ENCODE measurements at regions not wholly inside any gene's neighbourhood (a gene's known extent, or its start where the extent isn't known, plus 50 kb on each side); places are given as distances from the start of the nearest gene placed in this dataset.
"Not testable (repeated sequence)": the region's sequence is repeated elsewhere in the genome, so short reads cannot be mapped to it uniquely, and the experiment has no call there.

GRCh38 chr6:86609549-86610388, 327.6 kb upstream of the HTR1E start:
- no peak for DNase-seq (ENCODE audit: low read depth)

GRCh38 chr6:86603364-86603763, 334.0 kb upstream of the HTR1E start:
- DNase-seq (ENCODE audit: low read depth), result not testable (repeated sequence)

GRCh38 chr6:86602093-86602492, 335.2 kb upstream of the HTR1E start:
- not testable (repeated sequence) for DNase-seq (ENCODE audit: low read depth)

GRCh38 chr6:86598969-86599368, 338.4 kb upstream of the HTR1E start:
- DNase-seq (ENCODE audit: low read depth), result not testable (repeated sequence)

GRCh38 chr6:86595641-86596040, 341.7 kb upstream of the HTR1E start:
- DNase-seq (ENCODE audit: low read depth), result no peak

GRCh38 chr6:86586195-86586594, 351.1 kb upstream of the HTR1E start:
- no peak for DNase-seq (ENCODE audit: low read depth)

GRCh38 chr6:86581833-86582232, 355.5 kb upstream of the HTR1E start:
- no peak for DNase-seq (ENCODE audit: low read depth)

- no peak for DNase-seq (ENCODE audit: low read depth)
These were observed 374.1 kb upstream of the HTR1E start for GRCh38 chr6:86563197-86563596.

- DNase-seq (ENCODE audit: low read depth), result no peak
These were observed 379.0 kb upstream of the HTR1E start for GRCh38 chr6:86558318-86558717.

GRCh38 chr6:86537292-86537861, 400.0 kb upstream of the HTR1E start:
- DNase-seq (ENCODE audit: low read depth), result no peak

GRCh38 chr6:86536121-86536520, 401.2 kb upstream of the HTR1E start:
- no peak for DNase-seq (ENCODE audit: low read depth)

- no peak for DNase-seq (ENCODE audit: low read depth)
These were observed 402.2 kb upstream of the HTR1E start for GRCh38 chr6:86535100-86535499.

- no peak for DNase-seq (ENCODE audit: low read depth)
These were observed 407.7 kb upstream of the HTR1E start for GRCh38 chr6:86529635-86530034.

- DNase-seq (ENCODE audit: low read depth), result no peak
These were observed 411.1 kb upstream of the HTR1E start for GRCh38 chr6:86526238-86526637.

GRCh38 chr6:86516087-86516486, 421.2 kb upstream of the HTR1E start:
- no peak for DNase-seq (ENCODE audit: low read depth)

- DNase-seq (ENCODE audit: low read depth), result no peak
These were observed 425.4 kb upstream of the HTR1E start for GRCh38 chr6:86511962-86512361.

GRCh38 chr6:86508230-86508629, 429.1 kb upstream of the HTR1E start:
- no peak for DNase-seq (ENCODE audit: low read depth)

GRCh38 chr6:86502497-86502896, 434.8 kb upstream of the HTR1E start:
- DNase-seq (ENCODE audit: low read depth), result no peak

GRCh38 chr6:86500035-86500434, 437.3 kb upstream of the HTR1E start:
- no peak for DNase-seq (ENCODE audit: low read depth)

- DNase-seq (ENCODE audit: low read depth), result not testable (repeated sequence)
These were observed 448.3 kb upstream of the HTR1E start for GRCh38 chr6:86489042-86489441.

GRCh38 chr6:86487660-86488221, 449.6 kb upstream of the HTR1E start:
- DNase-seq (ENCODE audit: low read depth), result no peak

- DNase-seq (ENCODE audit: low read depth), result not testable (repeated sequence)
These were observed 459.0 kb upstream of the HTR1E start for GRCh38 chr6:86478316-86478715.

GRCh38 chr6:86477500-86478148, 459.7 kb upstream of the HTR1E start:
- no peak for DNase-seq (ENCODE audit: low read depth)

Measured in GM04504 (cell line).